HG03439 (cell line): ENCODE measurements at regions not wholly inside any gene's neighbourhood (a gene's known extent, or its start where the extent isn't known, plus 50 kb on each side); places are given as distances from the start of the nearest gene placed in this dataset.
"Not testable (repeated sequence)": the region's sequence is repeated elsewhere in the genome, so short reads cannot be mapped to it uniquely, and the experiment has no call there.

Source experiments
- ATAC-seq: cut with Tn5 transposase; IDR thresholded peaks from one replicate; pipeline ENCODE4 v1.9.1; 2021; ENCODE audit warnings: mild to moderate bottlenecking, moderate library complexity; ENCODE audit not compliant: unreplicated experiment

- no peak for ATAC-seq
Observed at GRCh38 chr10:28387140-28387539, 84.3 kb upstream of the MPP7 start.

DNA sequence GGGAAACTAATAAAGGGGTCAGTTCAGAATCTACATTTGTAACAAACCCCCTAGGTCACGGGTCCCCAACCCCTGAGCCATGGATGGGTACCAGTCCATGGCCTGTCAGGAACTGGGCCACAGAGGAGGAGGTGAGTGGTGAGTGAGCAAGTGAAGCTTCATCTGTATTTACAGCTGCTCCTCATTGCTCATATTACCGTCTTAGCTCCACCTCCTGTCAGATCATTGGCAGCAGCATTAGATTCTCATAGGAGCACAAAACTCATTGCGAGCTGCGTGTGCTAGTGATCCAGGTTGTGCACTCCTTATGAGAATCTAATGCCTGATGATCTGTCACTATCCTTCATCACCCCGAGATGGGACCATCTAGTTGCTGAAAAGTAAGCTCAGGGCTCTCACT lies 88.4 kb upstream of the MPP7 start:
- no peak for ATAC-seq

GRCh38 chr10:28393956-28394568 lies 91.2 kb upstream of the MPP7 start:
- ATAC-seq, result no peak

- ATAC-seq, result no peak
Observed at GRCh38 chr10:28396331-28396730, 93.5 kb upstream of the MPP7 start.

DNA sequence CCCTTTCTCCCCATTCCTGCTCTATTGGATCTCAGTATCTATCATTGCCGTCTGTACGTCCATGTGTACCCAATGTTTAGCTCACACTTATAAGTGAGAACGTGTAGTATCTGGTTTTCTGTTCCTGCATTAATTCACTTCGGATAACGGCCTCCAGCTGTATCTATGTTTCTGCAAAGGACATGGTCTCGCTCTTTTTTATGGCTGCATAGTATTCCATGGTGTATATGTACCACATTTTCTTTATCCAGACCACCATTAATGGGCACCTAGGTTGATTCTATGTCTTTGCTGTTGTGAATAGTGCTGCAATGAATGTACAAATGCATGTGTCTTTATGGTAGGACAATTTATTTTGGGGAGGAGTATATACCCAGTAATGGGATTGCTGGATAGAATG lies 94.4 kb upstream of the MPP7 start:
- ATAC-seq, result no peak

DNA sequence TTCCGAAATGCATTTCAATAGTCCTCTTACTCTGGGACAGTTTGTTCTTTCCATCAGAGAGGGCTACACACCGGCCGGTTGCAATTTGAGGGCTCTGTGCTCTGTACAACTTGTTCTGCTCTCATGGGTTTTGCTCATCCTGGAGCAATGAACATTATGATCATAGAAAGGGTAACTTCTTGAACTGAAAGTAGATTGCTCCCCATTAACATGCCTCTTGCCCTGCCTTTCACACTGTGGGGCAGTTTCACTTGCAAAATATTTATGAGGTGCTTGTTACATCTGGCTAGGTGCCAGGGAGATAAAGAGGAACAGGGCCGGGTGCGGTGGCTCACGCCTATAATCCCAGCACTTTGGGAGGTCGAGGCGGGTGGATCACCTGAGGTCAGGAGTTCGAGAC lies 97.3 kb upstream of the MPP7 start:
- no peak for ATAC-seq

- no peak for ATAC-seq
Observed at GRCh38 chr10:28400681-28401080, 97.8 kb upstream of the MPP7 start.

GRCh38 chr10:28402611-28403073 lies 99.8 kb upstream of the MPP7 start:
- not testable (repeated sequence) for ATAC-seq

DNA sequence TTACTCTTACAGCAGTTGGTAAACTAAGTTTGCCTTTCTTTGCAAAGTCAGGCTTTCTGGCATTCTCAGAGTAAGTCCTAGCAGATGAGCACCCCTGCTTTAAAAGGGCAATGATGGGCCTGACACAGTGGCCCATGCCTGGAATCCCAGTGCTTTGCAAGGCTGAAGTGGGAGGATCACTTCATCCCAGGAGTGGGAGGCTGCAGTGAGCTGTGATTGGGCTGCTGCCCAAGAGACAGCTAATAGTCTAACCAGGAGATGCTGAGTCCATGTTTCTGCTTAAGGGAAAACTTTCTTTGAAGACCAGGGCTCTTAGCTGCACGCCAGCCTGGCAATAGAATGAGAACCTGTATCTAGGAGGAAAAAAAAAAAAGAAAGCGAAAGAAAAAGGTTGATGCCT lies 100.2 kb upstream of the MPP7 start:
- ATAC-seq, result no peak

DNA sequence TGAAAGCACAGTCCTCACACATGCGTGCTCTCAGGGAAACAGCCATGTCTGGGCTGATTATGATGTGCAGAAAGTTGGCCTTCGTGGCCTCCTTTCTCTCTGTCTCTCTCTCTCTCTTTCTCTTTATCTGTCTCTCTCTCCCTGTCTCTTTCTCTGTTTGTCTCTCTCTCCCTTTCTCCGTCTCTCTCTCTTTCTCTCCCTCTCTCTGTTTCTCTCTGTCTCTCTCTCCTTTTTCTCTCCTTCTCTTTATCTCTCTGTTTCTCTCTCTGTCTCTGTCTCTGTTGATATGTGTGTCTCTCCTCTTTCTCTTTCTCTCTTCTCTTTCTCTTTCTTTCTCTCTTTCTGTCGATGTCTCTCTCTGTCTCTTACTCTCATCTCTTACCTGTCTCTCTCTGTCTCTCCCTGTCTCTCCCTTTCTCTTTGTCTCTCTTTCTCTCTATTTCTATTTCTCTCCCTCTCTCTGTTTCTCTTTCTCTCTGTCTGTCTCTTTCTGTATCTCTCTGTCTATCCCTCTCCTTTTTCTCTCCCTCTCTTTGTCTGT lies 105.4 kb upstream of the MPP7 start:
- no peak for ATAC-seq

DNA sequence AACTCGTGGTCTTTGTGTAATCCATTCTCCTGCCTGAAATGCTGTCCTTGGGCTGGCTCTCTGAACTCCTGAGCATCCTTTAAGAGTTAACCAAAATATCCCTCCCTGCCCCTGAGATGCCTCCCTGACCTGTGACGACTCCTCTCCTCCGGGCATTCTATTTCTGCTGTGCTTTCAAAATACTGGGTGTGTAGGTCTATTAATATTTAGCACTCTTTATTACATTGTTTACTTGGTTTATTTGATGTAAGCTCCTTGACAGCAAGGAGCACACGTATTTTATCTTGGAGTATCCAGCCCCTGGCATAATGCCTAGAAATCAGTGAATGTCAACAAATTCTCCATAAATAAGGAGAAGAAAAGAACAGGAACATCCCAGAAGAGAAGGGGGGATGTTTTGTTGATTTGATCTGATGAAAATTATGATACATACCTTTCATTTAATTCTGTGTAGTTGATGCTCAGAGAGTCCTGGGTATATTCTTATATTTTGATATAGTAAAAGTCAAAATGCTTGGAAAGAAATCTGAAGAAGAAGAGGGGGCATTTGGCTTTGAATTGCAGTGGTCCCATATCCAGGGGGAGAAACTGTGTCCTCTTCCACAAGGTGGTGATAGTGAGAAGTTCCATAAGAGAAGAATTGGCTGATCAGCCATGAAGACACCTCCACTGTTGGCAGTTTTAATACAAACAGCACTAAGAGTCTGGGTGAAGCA lies 107.7 kb upstream of the MPP7 start:
- no peak for ATAC-seq

- ATAC-seq, result no peak
Observed at GRCh38 chr10:28411136-28411460, 108.2 kb upstream of the MPP7 start.

DNA sequence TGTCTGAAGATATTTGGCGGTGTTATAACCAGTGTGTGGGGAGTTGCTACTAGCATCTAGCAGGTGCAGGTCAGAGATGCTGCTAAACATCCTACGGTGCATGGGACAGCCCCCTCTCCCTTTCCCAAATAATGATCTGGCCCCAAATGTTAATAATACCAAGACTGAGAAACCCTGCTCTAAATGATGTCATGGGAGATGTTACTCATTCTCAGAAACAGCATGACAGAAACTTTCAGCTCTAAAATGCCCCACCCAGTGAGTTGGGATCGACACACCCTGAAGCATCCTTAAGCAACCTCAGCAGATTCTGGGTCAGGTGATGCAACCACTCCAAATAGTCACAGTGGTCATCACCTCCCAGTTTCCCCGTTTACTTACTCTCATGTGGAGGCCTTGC lies 108.8 kb upstream of the MPP7 start:
- no peak for ATAC-seq

GRCh38 chr10:28418069-28418468 lies 114.8 kb upstream of the WAC start:
- ATAC-seq, result no peak

GRCh38 chr10:28425422-28425821 lies 107.5 kb upstream of the WAC start:
- ATAC-seq, result no peak

- no peak for ATAC-seq
Observed at GRCh38 chr10:28426392-28427159, 106.3 kb upstream of the WAC start.

DNA sequence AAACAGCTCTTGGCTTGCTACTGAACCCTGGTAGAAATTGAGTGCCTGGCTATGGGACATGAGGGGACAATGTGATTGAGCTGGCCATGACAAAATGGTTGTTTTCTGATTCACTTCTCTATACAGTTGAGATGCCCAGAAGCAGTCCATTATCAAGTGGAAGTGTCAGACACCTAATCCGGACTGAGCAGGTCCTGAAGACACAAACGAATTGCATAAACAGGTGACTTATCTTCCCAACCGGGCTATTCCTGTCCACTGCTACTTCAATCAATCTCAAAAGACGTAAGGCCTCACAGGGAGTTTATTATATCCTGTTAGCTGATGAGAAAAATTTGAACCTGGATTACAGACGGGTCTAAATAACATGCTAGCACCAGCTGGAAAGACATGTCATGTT lies 105.5 kb upstream of the WAC start:
- no peak for ATAC-seq

DNA sequence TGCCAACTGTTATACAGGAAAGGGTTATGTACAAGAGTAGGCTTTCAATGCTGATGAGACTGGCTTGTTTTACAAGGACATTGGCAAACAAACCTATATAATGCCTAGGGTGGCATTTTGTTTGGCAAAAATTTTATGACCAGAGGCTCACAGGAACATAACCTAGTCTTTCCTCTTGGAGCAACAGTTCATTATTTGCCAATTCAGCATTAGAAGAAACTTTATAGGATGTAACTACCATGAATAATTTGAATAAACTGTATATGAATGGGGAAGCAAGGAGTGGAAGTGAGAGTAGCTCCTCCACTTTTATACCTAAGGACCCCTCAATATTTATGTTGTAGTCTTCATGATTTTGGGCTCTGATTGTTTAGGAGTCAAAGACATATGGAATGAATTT lies 103.9 kb upstream of the WAC start:
- no peak for ATAC-seq

DNA sequence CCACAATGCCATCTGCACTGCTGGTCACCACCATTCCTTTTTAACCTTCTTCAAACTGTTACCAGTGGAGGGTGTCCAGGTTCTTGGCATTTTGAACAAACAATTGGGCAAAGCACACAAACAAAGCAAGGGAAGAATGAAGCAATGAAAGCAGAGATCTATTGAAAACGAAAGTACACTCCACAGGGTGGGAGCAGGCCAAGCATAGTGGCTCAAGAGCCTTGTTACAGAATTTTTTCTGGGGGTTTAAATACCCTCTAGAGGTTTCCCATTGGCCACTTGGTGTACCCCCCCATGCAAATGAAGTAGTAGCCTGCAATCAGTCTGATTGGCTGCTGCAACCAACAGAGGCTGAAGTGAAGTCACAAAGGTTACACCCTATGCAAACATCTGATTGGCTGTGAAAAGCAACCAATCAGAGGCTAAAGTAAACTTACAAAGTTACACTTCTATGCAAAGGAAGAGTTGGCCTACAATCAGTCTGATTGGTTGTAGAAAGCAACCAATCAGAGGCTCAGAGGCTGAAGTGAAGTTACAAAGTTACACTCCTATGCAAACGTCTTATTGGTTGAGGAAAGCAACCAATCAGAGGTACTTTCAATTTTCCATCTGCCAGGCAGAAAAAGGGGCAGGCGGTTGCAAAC lies 103.2 kb upstream of the WAC start:
- no peak for ATAC-seq

GRCh38 chr10:28431139-28431538 lies 101.8 kb upstream of the WAC start:
- ATAC-seq, result no peak

DNA sequence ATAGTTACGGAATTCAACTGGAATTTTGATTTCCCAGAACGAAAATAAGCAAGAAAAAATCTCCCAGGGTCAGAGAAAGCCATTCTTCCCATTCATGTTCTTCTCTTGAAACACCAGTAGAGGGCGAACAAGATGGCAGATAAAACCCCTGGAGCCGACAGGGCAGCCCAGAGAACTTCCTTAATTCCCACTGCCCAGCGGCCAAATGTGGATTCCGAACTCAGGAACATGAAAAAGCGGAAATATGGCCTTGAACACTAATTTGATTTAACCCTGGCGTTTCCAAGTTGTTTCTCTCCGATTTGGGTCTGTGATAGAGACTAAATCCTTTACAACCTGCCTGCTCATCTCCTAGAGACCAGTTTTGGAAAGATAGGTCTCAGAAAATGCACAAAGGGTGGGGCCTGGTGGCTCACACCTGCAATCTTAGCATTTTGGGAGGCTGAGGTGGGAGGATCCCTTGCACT lies 100.7 kb upstream of the WAC start:
- ATAC-seq, result no peak
